ENCODE measurements at regions not wholly inside any gene's neighbourhood (a gene's known extent, or its start where the extent isn't known, plus 50 kb on each side); places are given as distances from the start of the nearest gene placed in this dataset.

GRCh38 chr13:105047676-105048295 lies 1487.7 kb downstream of the EFNB2 start:
- Histone ChIP-seq H3K79me2 (ENCODE audit: insufficient read depth, low read length) (no peaks in the 10 kb centered on the region), H3K4me3 (ENCODE audit: insufficient read depth, low read length) (no peak overlapping the region), H3K36me3 (ENCODE audit: insufficient read depth, low read length) (no peaks in the 10 kb centered on the region), H3K4me1 (ENCODE audit: insufficient read depth, low read length) (peaks cover 4% of the 10 kb centered on the region), H2AFZ (ENCODE audit: low read length) (no peak overlapping the region), H3K4me2 (ENCODE audit: insufficient read depth, low read length) (no peak overlapping the region), H4K20me1 (ENCODE audit: insufficient read depth, low read length) (no peaks in the 10 kb centered on the region), H3K9me3 (ENCODE audit: low read depth, low read length) (no peaks in the 10 kb centered on the region), H3K27ac (ENCODE audit: low read depth, low read length) (no peak overlapping the region), H3K27me3 (ENCODE audit: insufficient read depth, low read length) (no peaks in the 10 kb centered on the region)
- no peak for DNase-seq (ENCODE audit: insufficient read length, low spot score, missing footprints)
- TF ChIP-seq CTCF (IDR thresholded peaks at IDR 0.05; ENCODE audit: extremely low read depth, low read depth, low read length), result no peak

- H3K36me3 ChIP-seq (ENCODE audit: insufficient read depth, low read length), result no peaks in the 10 kb centered on the region
- no peak overlapping the region for H3K4me3 ChIP-seq (ENCODE audit: insufficient read depth, low read length)
- no peak overlapping the region for H2AFZ ChIP-seq (ENCODE audit: low read length)
- H3K4me1 ChIP-seq (ENCODE audit: insufficient read depth, low read length), result no peaks in the 10 kb centered on the region
- no peak overlapping the region for H3K27ac ChIP-seq (ENCODE audit: low read depth, low read length)
- H4K20me1 ChIP-seq (ENCODE audit: insufficient read depth, low read length), result no peaks in the 10 kb centered on the region
- H3K27me3 ChIP-seq (ENCODE audit: insufficient read depth, low read length), result no peaks in the 10 kb centered on the region
- no peak for DNase-seq (ENCODE audit: insufficient read length, low spot score, missing footprints)
- H3K4me2 ChIP-seq (ENCODE audit: insufficient read depth, low read length), result no peak overlapping the region
- no peak for TF ChIP-seq CTCF (IDR thresholded peaks at IDR 0.05; ENCODE audit: extremely low read depth, low read depth, low read length)
- H3K9me3 ChIP-seq (ENCODE audit: low read depth, low read length), result no peaks in the 10 kb centered on the region
- no peaks in the 10 kb centered on the region for H3K79me2 ChIP-seq (ENCODE audit: insufficient read depth, low read length)
These were observed 1498.4 kb downstream of the EFNB2 start for GRCh38 chr13:105037110-105037509.

GRCh38 chr13:105035092-105035491 lies 1500.4 kb downstream of the EFNB2 start:
- H2AFZ ChIP-seq (ENCODE audit: low read length), result no peak overlapping the region
- DNase-seq (ENCODE audit: insufficient read length, low spot score, missing footprints), result no peak
- H3K79me2 ChIP-seq (ENCODE audit: insufficient read depth, low read length), result no peaks in the 10 kb centered on the region
- H3K4me3 ChIP-seq (ENCODE audit: insufficient read depth, low read length), result no peak overlapping the region
- no peak overlapping the region for H3K27ac ChIP-seq (ENCODE audit: low read depth, low read length)
- no peak for TF ChIP-seq CTCF (IDR thresholded peaks at IDR 0.05; ENCODE audit: extremely low read depth, low read depth, low read length)
- H3K4me1 ChIP-seq (ENCODE audit: insufficient read depth, low read length), result no peaks in the 10 kb centered on the region
- no peaks in the 10 kb centered on the region for H3K9me3 ChIP-seq (ENCODE audit: low read depth, low read length)
- no peaks in the 10 kb centered on the region for H3K36me3 ChIP-seq (ENCODE audit: insufficient read depth, low read length)
- H3K4me2 ChIP-seq (ENCODE audit: insufficient read depth, low read length), result no peak overlapping the region
- H3K27me3 ChIP-seq (ENCODE audit: insufficient read depth, low read length), result no peaks in the 10 kb centered on the region
- H4K20me1 ChIP-seq (ENCODE audit: insufficient read depth, low read length), result no peaks in the 10 kb centered on the region

- H3K27ac ChIP-seq (ENCODE audit: low read depth, low read length), result no peak overlapping the region
- H3K4me1 ChIP-seq (ENCODE audit: insufficient read depth, low read length), result no peaks in the 10 kb centered on the region
- no peak for TF ChIP-seq CTCF (IDR thresholded peaks at IDR 0.05; ENCODE audit: extremely low read depth, low read depth, low read length)
- H3K79me2 ChIP-seq (ENCODE audit: insufficient read depth, low read length), result no peaks in the 10 kb centered on the region
- no peaks in the 10 kb centered on the region for H4K20me1 ChIP-seq (ENCODE audit: insufficient read depth, low read length)
- no peak overlapping the region for H2AFZ ChIP-seq (ENCODE audit: low read length)
- no peak overlapping the region for H3K4me3 ChIP-seq (ENCODE audit: insufficient read depth, low read length)
- DNase-seq (ENCODE audit: insufficient read length, low spot score, missing footprints), result no peak
- no peaks in the 10 kb centered on the region for H3K27me3 ChIP-seq (ENCODE audit: insufficient read depth, low read length)
- no peak overlapping the region for H3K4me2 ChIP-seq (ENCODE audit: insufficient read depth, low read length)
- no peaks in the 10 kb centered on the region for H3K36me3 ChIP-seq (ENCODE audit: insufficient read depth, low read length)
- H3K9me3 ChIP-seq (ENCODE audit: low read depth, low read length), result no peaks in the 10 kb centered on the region
These were observed 1501.5 kb downstream of the EFNB2 start for GRCh38 chr13:105033999-105034398.

All from osteoblast (primary cell).